ENCODE measurements at regions not wholly inside any gene's neighbourhood (a gene's known extent, or its start where the extent isn't known, plus 50 kb on each side); places are given as distances from the start of the nearest gene placed in this dataset.

DNA sequence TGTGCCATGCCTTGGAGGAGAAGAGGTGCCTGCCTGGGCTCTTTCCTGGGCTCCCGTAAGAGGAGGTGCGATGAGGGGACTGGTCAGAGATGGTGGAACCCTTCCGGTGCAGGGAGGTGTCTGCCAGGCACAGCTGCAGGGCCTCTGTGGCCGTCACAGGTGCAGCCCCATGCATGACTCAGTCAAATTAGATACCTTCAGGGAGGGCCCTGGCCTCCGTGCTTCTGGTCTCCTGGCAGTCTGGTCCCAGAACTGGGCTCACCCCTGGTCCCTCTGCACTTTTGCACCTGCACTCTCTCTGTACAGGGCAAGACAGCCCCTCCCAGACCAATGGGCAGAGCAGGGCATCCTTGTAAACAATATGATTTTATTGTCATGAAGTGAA is 49.9 kb upstream of the LRPAP1 start:
- Histone ChIP-seq H3K4me1 (no peaks in the 10 kb centered on the region), H3K4me2 (no peak overlapping the region), H3K9me3 (no peaks in the 10 kb centered on the region), H3K4me3 (no peak overlapping the region), H3K27ac (no peak overlapping the region)
- ChIA-PET CTCF (no interaction called here), POLR2A (no interaction called here)
- no peak for ATAC-seq
- TF ChIP-seq FOSL2 (IDR thresholded peaks at IDR 0.05) (no peak), FOSL2 (CRISPR knock-in tag; IDR thresholded peaks at IDR 0.05) (no peak), NPAS2 (CRISPR knock-in tag; IDR thresholded peaks at IDR 0.05; ENCODE audit: borderline replicate concordance) (no peak), FOXS1 (CRISPR knock-in tag; IDR thresholded peaks at IDR 0.05) (no peak), FOSB (CRISPR knock-in tag; IDR thresholded peaks at IDR 0.05) (no peak)
- TF ChIP-seq, protein P1, sequence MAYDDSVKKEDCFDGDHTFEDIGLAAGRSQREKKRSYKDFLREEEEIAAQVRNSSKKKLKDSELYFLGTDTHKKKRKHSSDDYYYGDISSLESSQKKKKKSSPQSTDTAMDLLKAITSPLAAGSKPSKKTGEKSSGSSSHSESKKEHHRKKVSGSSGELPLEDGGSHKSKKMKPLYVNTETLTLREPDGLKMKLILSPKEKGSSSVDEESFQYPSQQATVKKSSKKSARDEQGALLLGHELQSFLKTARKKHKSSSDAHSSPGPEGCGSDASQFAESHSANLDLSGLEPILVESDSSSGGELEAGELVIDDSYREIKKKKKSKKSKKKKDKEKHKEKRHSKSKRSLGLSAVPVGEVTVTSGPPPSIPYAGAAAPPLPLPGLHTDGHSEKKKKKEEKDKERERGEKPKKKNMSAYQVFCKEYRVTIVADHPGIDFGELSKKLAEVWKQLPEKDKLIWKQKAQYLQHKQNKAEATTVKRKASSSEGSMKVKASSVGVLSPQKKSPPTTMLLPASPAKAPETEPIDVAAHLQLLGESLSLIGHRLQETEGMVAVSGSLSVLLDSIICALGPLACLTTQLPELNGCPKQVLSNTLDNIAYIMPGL (CRISPR knock-in tag; IDR thresholded peaks at IDR 0.05; ENCODE audit: borderline replicate concordance) = no peak
- TF ChIP-seq, protein P2, sequence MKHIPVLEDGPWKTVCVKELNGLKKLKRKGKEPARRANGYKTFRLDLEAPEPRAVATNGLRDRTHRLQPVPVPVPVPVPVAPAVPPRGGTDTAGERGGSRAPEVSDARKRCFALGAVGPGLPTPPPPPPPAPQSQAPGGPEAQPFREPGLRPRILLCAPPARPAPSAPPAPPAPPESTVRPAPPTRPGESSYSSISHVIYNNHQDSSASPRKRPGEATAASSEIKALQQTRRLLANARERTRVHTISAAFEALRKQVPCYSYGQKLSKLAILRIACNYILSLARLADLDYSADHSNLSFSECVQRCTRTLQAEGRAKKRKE (CRISPR knock-in tag; IDR thresholded peaks at IDR 0.05; ENCODE audit: low read depth) = no peak
- no peak for FAIRE-seq
- no peak for DNase-seq (ENCODE audit: low read depth in 1 of 2, low spot score in 1 of 2)
- WGBS (ENCODE audit: missing lambda C conversion rate) = 19% methylated on average over 4 of the region's 5 CpGs

Measured in A549 (cell line).